Psoas muscle (tissue), 7 donors: ENCODE measurements at regions not wholly inside any gene's neighbourhood (a gene's known extent, or its start where the extent isn't known, plus 50 kb on each side); places are given as distances from the start of the nearest gene placed in this dataset.

Experiments
- ATAC-seq, 4 donors: fragments of 200-7000 bp; cut with Tn5 transposase; one replicate each; pipeline ENCODE4 v1.9.1; 2020; ENCODE audit warnings: moderate library complexity in 3 of 4, mild to moderate bottlenecking in 2 of 4
- DNase-seq, 2 donors: peaks; one replicate each; pipeline ENCODE4 v3.0.0-alpha.2; 2020
- H3K27ac ChIP-seq: fragments of 200-600 bp; one replicate; pipeline ENCODE4 v1.8.0; 2022
- H3K27me3 ChIP-seq, 3 donors: fragments of 200-600 bp in 1 of 3; one replicate each; pipeline versions ENCODE4 v1.6.1 to v1.8.0; 2013 to 2022; ENCODE audit warnings: low read length in 2 of 3, mild to moderate bottlenecking in 2 of 3, moderate library complexity in 1 of 3; ENCODE audit not compliant: insufficient read depth in 3 of 3
- H3K36me3 ChIP-seq, 2 donors: fragments of 200-600 bp in 1 of 2; one replicate each; pipeline versions ENCODE4 v1.6.1 to v1.8.0; 2013 to 2022; ENCODE audit warnings: low read depth in 1 of 2, mild to moderate bottlenecking in 1 of 2, moderate library complexity in 1 of 2; ENCODE audit not compliant: insufficient read depth in 1 of 2
- H3K4me1 ChIP-seq: fragments of 200-600 bp; one replicate; pipeline ENCODE4 v1.8.0; 2022
- H3K4me3 ChIP-seq: fragments of 200-600 bp; one replicate; pipeline ENCODE4 v1.8.0; 2022; ENCODE audit warnings: mild to moderate bottlenecking
- H3K9me3 ChIP-seq: fragments of 200-600 bp; one replicate; pipeline ENCODE4 v1.8.0; 2022
- CTCF ChIP-seq: fragments of 200-600 bp; IDR thresholded peaks from one replicate; pipeline ENCODE4 v1.8.0; 2022; ENCODE audit warnings: antibody characterized with exemption
- WGBS, 3 donors: extraction: QIAGEN DNeasy Blood & Tissue Kit; methylation state at CpG; one replicate each; pipeline versions ENCODE4 v1.1.6 to v1.1.7; 2013; 5-methylcytosine and 5-hydroxymethylcytosine counted together
- intact Hi-C, 2 donors: fragments of 100-400 bp; cut with DNase I; formaldehyde crosslinking; loops; one replicate each; pipeline versions ENCODE4 v1.11.0 to v1.14.2; 2022
- donor health status: healthy with polysubstance abuse.
- donor health status: DM: no; HTN: no; CAD: no; lungs with moderate emphysema.
- donor health status: Bipolar disorder and iron deficiency.
- donor health status: healthy.
- donor health status: DM: yes; HTN: yes; CAD: no.
- donor health status: DM: no; HTN: no; CAD: no.
- donor health status: DM: yes; HTN: yes; CAD: no.

- DNase-seq (no peak), ATAC-seq (no peak)
- Histone ChIP-seq H3K27me3 (no peaks in the 10 kb centered on the region), H3K27ac (no peak overlapping the region), H3K36me3 (no peaks in the 10 kb centered on the region), H3K4me3 (no peak overlapping the region), H3K4me1 (no peaks in the 10 kb centered on the region), H3K9me3 (peaks cover 4% of the 10 kb centered on the region)
- 79 to 88% (median 87%) methylated on average over 3 of the region's 3 CpGs for WGBS, 3 donors
- intact Hi-C loops = no loop called here
- no peak for TF ChIP-seq CTCF
Measured at GRCh38 chr14:84885061-84885460, 644.9 kb upstream of the FLRT2 start.

- Histone ChIP-seq H3K36me3 (no peaks in the 10 kb centered on the region), H3K9me3 (no peaks in the 10 kb centered on the region), H3K4me3 (no peak overlapping the region), H3K27me3 (no peaks in the 10 kb centered on the region), H3K27ac (no peak overlapping the region), H3K4me1 (no peaks in the 10 kb centered on the region)
- DNase-seq (no peak), ATAC-seq (no peak)
- no peak for TF ChIP-seq CTCF
- intact Hi-C loops = no loop called here
Measured at GRCh38 chr14:84891404-84891803, 638.5 kb upstream of the FLRT2 start.

GRCh38 chr14:84894254-84894653 lies 635.7 kb upstream of the FLRT2 start:
- Histone ChIP-seq H3K9me3 (no peaks in the 10 kb centered on the region), H3K36me3 (no peaks in the 10 kb centered on the region), H3K27me3 (no peaks in the 10 kb centered on the region), H3K27ac (no peak overlapping the region), H3K4me1 (no peaks in the 10 kb centered on the region), H3K4me3 (no peak overlapping the region)
- WGBS, 3 donors = 16 to 29% (median 26%) methylated on average over 1 of the region's 1 CpG
- ATAC-seq = no peak
- TF ChIP-seq CTCF = no peak
- intact Hi-C loops = no loop called here
- DNase-seq = no peak

- TF ChIP-seq CTCF = no peak
- intact Hi-C loops = no loop called here
- no peak for DNase-seq
- ATAC-seq = no peak
- H3K9me3 ChIP-seq = no peaks in the 10 kb centered on the region
- no peak overlapping the region for H3K4me3 ChIP-seq
- H3K4me1 ChIP-seq = no peaks in the 10 kb centered on the region
- no peaks in the 10 kb centered on the region for H3K36me3 ChIP-seq
- no peak overlapping the region for H3K27ac ChIP-seq
- WGBS, 3 donors = 41 to 57% (median 46%) methylated on average over 3 of the region's 3 CpGs
- H3K27me3 ChIP-seq = no peaks in the 10 kb centered on the region
Measured at GRCh38 chr14:84922370-84922769, 607.6 kb upstream of the FLRT2 start.

GRCh38 chr14:84926656-84927055 lies 603.3 kb upstream of the FLRT2 start:
- H3K27me3 ChIP-seq = no peaks in the 10 kb centered on the region
- intact Hi-C loops = no loop called here
- ATAC-seq = no peak
- H3K36me3 ChIP-seq = no peaks in the 10 kb centered on the region
- TF ChIP-seq CTCF = no peak
- no peaks in the 10 kb centered on the region for H3K4me1 ChIP-seq
- 63 to 86% (median 75%) methylated on average over 1 of the region's 1 CpG for WGBS, 3 donors
- H3K9me3 ChIP-seq = no peaks in the 10 kb centered on the region
- H3K4me3 ChIP-seq = no peak overlapping the region
- H3K27ac ChIP-seq = no peak overlapping the region
- no peak for DNase-seq
